ENCODE measurements at regions not wholly inside any gene's neighbourhood (a gene's known extent, or its start where the extent isn't known, plus 50 kb on each side); places are given as distances from the start of the nearest gene placed in this dataset.

- Histone ChIP-seq H3K36me3 (no peaks in the 10 kb centered on the region), H3K27me3 (peaks cover 0 to 38% (median 0%) of the 10 kb centered on the region in 3 donors), H3K27ac (no peak overlapping the region), H3K9me3 (no peaks in the 10 kb centered on the region), H3K4me3 (no peak overlapping the region), H3K4me1 (peaks cover 5 to 13% (median 9%) of the 10 kb centered on the region in 4 donors)
- WGBS, 5 donors: 57 to 81% (median 78%) methylated on average over 11 to 17 of the region's 17 CpGs
- TF ChIP-seq EP300 (IDR thresholded peaks at IDR 0.05) (no peak), CTCF (IDR thresholded peaks at IDR 0.05) (no peak)
- DNase-seq: no peak
- intact Hi-C loops (cut with DNase I; ENCODE audit: low total_unique reads): loop anchor here (10.0 kb wide), 1 partner anchor 1062 kb away; no protein-coding TSS in a partner anchor
These were observed 191.0 kb downstream of the BRD1 start for GRCh38 chr22:49636649-49637048.

GRCh38 chr22:49636214-49636613 is 191.5 kb downstream of the BRD1 start:
- peaks cover 5 to 13% (median 9%) of the 10 kb centered on the region in 4 donors for H3K4me1 ChIP-seq
- H3K27ac ChIP-seq: no peak overlapping the region
- H3K9me3 ChIP-seq: no peaks in the 10 kb centered on the region
- TF ChIP-seq CTCF (IDR thresholded peaks at IDR 0.05) (no peak), POLR2AphosphoS5 (IDR thresholded peaks at IDR 0.05) (no peak), EP300 (IDR thresholded peaks at IDR 0.05) (no peak), POLR2A (IDR thresholded peaks at IDR 0.05) (no peak)
- DNase-seq: no peak
- H3K36me3 ChIP-seq: no peaks in the 10 kb centered on the region
- H3K4me3 ChIP-seq: no peak overlapping the region
- WGBS, 5 donors: 60 to 79% (median 73%) methylated on average over 10 of the region's 10 CpGs
- H3K27me3 ChIP-seq: peaks cover 0 to 38% (median 0%) of the 10 kb centered on the region in 3 donors
- intact Hi-C loops (cut with DNase I; ENCODE audit: low total_unique reads): loop anchor here (10.0 kb wide), 1 partner anchor 1061 kb away; no protein-coding TSS in a partner anchor

- peaks cover 5 to 13% (median 9%) of the 10 kb centered on the region in 4 donors for H3K4me1 ChIP-seq
- no peaks in the 10 kb centered on the region for H3K36me3 ChIP-seq
- H3K27me3 ChIP-seq: peaks cover 0 to 38% (median 0%) of the 10 kb centered on the region in 3 donors
- 79 to 82% (median 80%) methylated on average over 13 to 22 of the region's 22 CpGs for WGBS, 5 donors
- no peak for DNase-seq
- H3K4me3 ChIP-seq: no peak overlapping the region
- no peak overlapping the region for H3K27ac ChIP-seq
- H3K9me3 ChIP-seq: no peaks in the 10 kb centered on the region
- intact Hi-C loops (cut with DNase I; ENCODE audit: low total_unique reads): loop anchor here (10.0 kb wide), 1 partner anchor 1059 kb away; no protein-coding TSS in a partner anchor
- no peak for TF ChIP-seq CTCF (IDR thresholded peaks at IDR 0.05)
- TF ChIP-seq EP300 (IDR thresholded peaks at IDR 0.05): no peak
- TF ChIP-seq POLR2AphosphoS5 (IDR thresholded peaks at IDR 0.05): no peak
- no peak for TF ChIP-seq POLR2A (IDR thresholded peaks at IDR 0.05)
These were observed 193.5 kb downstream of the BRD1 start for GRCh38 chr22:49634006-49634772.

- H3K9me3 ChIP-seq: no peaks in the 10 kb centered on the region
- no peak overlapping the region for H3K4me3 ChIP-seq
- WGBS, 5 donors: 48 to 61% (median 57%) methylated on average over 8 to 12 of the region's 12 CpGs
- peaks cover 0 to 47% (median 0%) of the 10 kb centered on the region in 3 donors for H3K27me3 ChIP-seq
- no peaks in the 10 kb centered on the region for H3K36me3 ChIP-seq
- DNase-seq: peak in 1 of 2 donors; percentile 22
- TF ChIP-seq POLR2AphosphoS5 (IDR thresholded peaks at IDR 0.05): no peak
- no peak for TF ChIP-seq EP300 (IDR thresholded peaks at IDR 0.05)
- TF ChIP-seq CTCF (IDR thresholded peaks at IDR 0.05): no peak
- no peak for TF ChIP-seq POLR2A (IDR thresholded peaks at IDR 0.05)
- no peak overlapping the region for H3K27ac ChIP-seq
- peaks cover 5 to 13% (median 9%) of the 10 kb centered on the region in 4 donors for H3K4me1 ChIP-seq
- intact Hi-C loops (cut with DNase I; ENCODE audit: low total_unique reads): loop anchor here (10.0 kb wide), 1 partner anchor 1058 kb away; no protein-coding TSS in a partner anchor
These were observed 194.7 kb downstream of the BRD1 start for GRCh38 chr22:49633010-49633324.
